ENCODE measurements at regions not wholly inside any gene's neighbourhood (a gene's known extent, or its start where the extent isn't known, plus 50 kb on each side); places are given as distances from the start of the nearest gene placed in this dataset.

- TF ChIP-seq SPEN (CRISPR knock-in tag; IDR thresholded peaks at IDR 0.05; ENCODE audit: low read depth) (no peak), SMC3 (IDR thresholded peaks at IDR 0.05; ENCODE audit: low read length) (peak; percentile 88), ZNF441 (CRISPR knock-in tag; IDR thresholded peaks at IDR 0.05; ENCODE audit: borderline replicate concordance) (no peak), HNRNPH1 (optimal IDR thresholded peaks at IDR 0.05; ENCODE audit: low read depth, low read length) (no peak), TARDBP (CRISPR knock-in tag; IDR thresholded peaks at IDR 0.05) (no peak), RXRB (CRISPR knock-in tag; IDR thresholded peaks at IDR 0.05; ENCODE audit: borderline replicate concordance) (0 out of 2 replicates have a peak, but pooled peaks have one; percentile 16), ARID5B (CRISPR knock-in tag; IDR thresholded peaks at IDR 0.05) (no peak; the same call in 1 of the 2 replicates), IKZF5 (CRISPR knock-in tag; IDR thresholded peaks at IDR 0.05) (no peak), ZNF253 (CRISPR knock-in tag; IDR thresholded peaks at IDR 0.05; ENCODE audit: borderline replicate concordance) (no peak), GATAD2A (CRISPR knock-in tag; IDR thresholded peaks at IDR 0.05) (no peak), STAG1 (CRISPR knock-in tag; IDR thresholded peaks at IDR 0.05) (peak; percentile 93), TBX3 (IDR thresholded peaks at IDR 0.05; ENCODE audit: borderline replicate concordance) (no peak), ZBTB25 (CRISPR knock-in tag; IDR thresholded peaks at IDR 0.05) (0 out of 2 replicates have a peak, but pooled peaks have one; percentile 49), GTF2F1 (IDR thresholded peaks at IDR 0.05; ENCODE audit: low read length) (no peak), SNAI1 (CRISPR knock-in tag; IDR thresholded peaks at IDR 0.05; ENCODE audit: borderline replicate concordance) (no peak), STAT6 (CRISPR knock-in tag; IDR thresholded peaks at IDR 0.05; ENCODE audit: borderline replicate concordance) (no peak), ZFP82 (CRISPR knock-in tag; IDR thresholded peaks at IDR 0.05; ENCODE audit: borderline replicate concordance) (no peak), LCORL (IDR thresholded peaks at IDR 0.05) (no peak), LCORL (CRISPR knock-in tag; IDR thresholded peaks at IDR 0.05) (no peak), SNRNP70 (IDR thresholded peaks at IDR 0.05; ENCODE audit: low read depth, low read length) (no peak)
These were observed 159.8 kb upstream of the DAAM1 start (continued) for GRCh38 chr14:59028476-59029202.

Data from HepG2 (cell line).